GM12874 (cell line): ENCODE measurements at regions not wholly inside any gene's neighbourhood (a gene's known extent, or its start where the extent isn't known, plus 50 kb on each side); places are given as distances from the start of the nearest gene placed in this dataset.

ENCODE experiments used
- CTCF ChIP-seq: IDR thresholded peaks from 2 replicates; pipeline ENCODE4 v1.5.1; 2011; ENCODE audit warnings: low read depth, mild to moderate bottlenecking, control low read depth, low read length, moderate library complexity; ENCODE audit not compliant: insufficient read depth

- no peak for TF ChIP-seq CTCF
These were observed 56.7 kb upstream of the EPB41L3 start for GRCh38 chr18:5600378-5601071.

- no peak for TF ChIP-seq CTCF
These were observed 52.8 kb upstream of the EPB41L3 start for GRCh38 chr18:5596585-5596984.
